ENCODE measurements at regions not wholly inside any gene's neighbourhood (a gene's known extent, or its start where the extent isn't known, plus 50 kb on each side); places are given as distances from the start of the nearest gene placed in this dataset.

DNA sequence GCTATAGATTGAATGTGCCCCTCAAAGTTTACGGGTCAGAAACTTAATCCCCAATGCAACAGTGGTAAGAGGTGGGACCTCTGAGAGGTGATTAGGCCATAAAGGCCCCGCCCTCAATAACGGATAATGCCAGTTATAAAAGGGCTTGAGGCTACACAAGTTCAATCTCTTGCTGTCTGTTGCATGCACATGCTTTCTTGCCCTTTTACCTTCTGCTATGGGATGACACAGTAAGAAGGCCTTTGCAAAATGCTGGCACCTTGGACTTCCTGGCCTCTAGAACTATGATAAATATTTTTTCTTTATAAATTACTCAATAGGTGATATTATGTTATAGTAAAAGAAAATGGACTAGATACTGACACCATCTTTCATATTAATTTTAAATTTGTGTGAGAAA, 806.1 kb downstream of the TENT5A start:
- DNase-seq (ENCODE audit: low spot score) (no peak), ATAC-seq (ENCODE audit: low read depth) (no peak)
- TF ChIP-seq, protein P1, sequence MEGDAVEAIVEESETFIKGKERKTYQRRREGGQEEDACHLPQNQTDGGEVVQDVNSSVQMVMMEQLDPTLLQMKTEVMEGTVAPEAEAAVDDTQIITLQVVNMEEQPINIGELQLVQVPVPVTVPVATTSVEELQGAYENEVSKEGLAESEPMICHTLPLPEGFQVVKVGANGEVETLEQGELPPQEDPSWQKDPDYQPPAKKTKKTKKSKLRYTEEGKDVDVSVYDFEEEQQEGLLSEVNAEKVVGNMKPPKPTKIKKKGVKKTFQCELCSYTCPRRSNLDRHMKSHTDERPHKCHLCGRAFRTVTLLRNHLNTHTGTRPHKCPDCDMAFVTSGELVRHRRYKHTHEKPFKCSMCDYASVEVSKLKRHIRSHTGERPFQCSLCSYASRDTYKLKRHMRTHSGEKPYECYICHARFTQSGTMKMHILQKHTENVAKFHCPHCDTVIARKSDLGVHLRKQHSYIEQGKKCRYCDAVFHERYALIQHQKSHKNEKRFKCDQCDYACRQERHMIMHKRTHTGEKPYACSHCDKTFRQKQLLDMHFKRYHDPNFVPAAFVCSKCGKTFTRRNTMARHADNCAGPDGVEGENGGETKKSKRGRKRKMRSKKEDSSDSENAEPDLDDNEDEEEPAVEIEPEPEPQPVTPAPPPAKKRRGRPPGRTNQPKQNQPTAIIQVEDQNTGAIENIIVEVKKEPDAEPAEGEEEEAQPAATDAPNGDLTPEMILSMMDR (IDR thresholded peaks at IDR 0.05; ENCODE audit: poor library complexity, severe bottlenecking), result no peak
- no peaks in the 10 kb centered on the region for H3K27me3 ChIP-seq (ENCODE audit: insufficient read depth, poor library complexity, severe bottlenecking)
- H3K36me3 ChIP-seq (ENCODE audit: low read depth), result no peaks in the 10 kb centered on the region
- H3K4me1 ChIP-seq (ENCODE audit: insufficient read depth, poor library complexity, severe bottlenecking), result no peaks in the 10 kb centered on the region
- H3K9me3 ChIP-seq (ENCODE audit: severe bottlenecking), result no peaks in the 10 kb centered on the region
- H3K4me3 ChIP-seq (ENCODE audit: severe bottlenecking), result no peak overlapping the region
- H3K27ac ChIP-seq (ENCODE audit: poor library complexity, severe bottlenecking), result no peak overlapping the region

DNA sequence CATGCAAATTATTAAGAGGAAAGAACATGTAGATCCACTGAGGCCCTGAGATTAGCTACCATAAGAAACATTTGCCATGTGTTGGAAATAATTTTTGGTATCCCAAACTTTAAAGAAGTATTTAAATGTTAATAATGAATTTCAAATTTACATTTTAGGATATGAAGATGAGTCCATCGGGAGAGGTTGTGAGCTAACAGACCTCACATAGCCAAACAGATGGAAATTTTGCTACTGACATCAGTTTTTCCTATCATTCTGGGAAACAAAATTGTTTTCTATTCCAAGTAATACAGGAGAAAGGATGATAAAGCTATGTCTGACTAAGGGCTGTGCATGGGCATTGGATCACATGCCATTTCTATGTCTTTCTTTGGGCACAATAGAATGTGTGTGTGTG, 809.6 kb downstream of the TENT5A start:
- TF ChIP-seq, protein P1 (IDR thresholded peaks at IDR 0.05; ENCODE audit: poor library complexity, severe bottlenecking), result no peak
- ATAC-seq (ENCODE audit: low read depth) (no peak), DNase-seq (ENCODE audit: low spot score) (no peak)
- Histone ChIP-seq H3K27me3 (ENCODE audit: insufficient read depth, poor library complexity, severe bottlenecking) (no peaks in the 10 kb centered on the region), H3K27ac (ENCODE audit: poor library complexity, severe bottlenecking) (no peak overlapping the region), H3K4me1 (ENCODE audit: insufficient read depth, poor library complexity, severe bottlenecking) (no peaks in the 10 kb centered on the region), H3K36me3 (ENCODE audit: low read depth) (no peaks in the 10 kb centered on the region), H3K4me3 (ENCODE audit: severe bottlenecking) (no peak overlapping the region), H3K9me3 (ENCODE audit: severe bottlenecking) (no peaks in the 10 kb centered on the region)

DNA sequence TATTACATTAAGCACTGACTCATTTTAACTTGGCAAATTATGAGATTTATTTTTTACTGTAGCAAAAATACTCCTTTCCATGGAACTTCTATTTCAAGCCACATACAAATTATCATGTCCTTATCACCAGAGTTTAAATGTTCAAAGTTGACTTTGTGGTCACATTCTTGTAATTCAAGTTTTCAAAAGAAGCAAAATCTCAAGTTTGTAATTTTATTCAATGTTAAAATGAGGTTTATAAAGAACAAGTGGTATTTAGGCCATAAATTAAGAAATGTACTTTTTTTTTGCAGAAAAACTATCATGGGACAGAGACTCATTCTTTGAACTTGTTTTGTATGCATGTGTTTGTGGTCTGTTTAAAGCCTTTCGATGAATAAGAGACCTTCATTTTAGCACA, 811.5 kb downstream of the TENT5A start:
- TF ChIP-seq, protein P1 (IDR thresholded peaks at IDR 0.05; ENCODE audit: poor library complexity, severe bottlenecking), result no peak

DNA sequence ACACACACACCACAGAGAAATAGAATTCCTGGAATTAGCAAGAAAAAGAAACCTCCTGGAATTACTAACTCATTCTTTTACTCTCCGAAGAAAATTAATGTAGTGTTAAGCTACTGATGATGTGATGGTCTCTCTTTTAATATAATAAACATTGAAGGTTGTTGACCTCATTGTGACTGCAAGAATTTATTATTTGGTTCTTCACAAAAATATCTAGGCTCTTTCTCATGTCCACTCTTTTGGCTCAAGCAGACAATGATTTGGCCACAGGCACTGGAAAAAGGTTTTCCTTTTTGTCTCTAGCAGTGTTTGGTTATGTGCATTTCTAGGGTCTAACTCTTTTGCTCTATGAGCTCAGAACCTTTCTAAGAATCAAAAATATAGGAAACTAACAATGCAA, 811.9 kb downstream of the TENT5A start:
- Histone ChIP-seq H3K36me3 (ENCODE audit: low read depth) (no peaks in the 10 kb centered on the region), H3K9me3 (ENCODE audit: severe bottlenecking) (no peaks in the 10 kb centered on the region), H3K27me3 (ENCODE audit: insufficient read depth, poor library complexity, severe bottlenecking) (no peaks in the 10 kb centered on the region), H3K27ac (ENCODE audit: poor library complexity, severe bottlenecking) (no peak overlapping the region), H3K4me3 (ENCODE audit: severe bottlenecking) (no peak overlapping the region), H3K4me1 (ENCODE audit: insufficient read depth, poor library complexity, severe bottlenecking) (no peaks in the 10 kb centered on the region)
- TF ChIP-seq, protein P1 (IDR thresholded peaks at IDR 0.05; ENCODE audit: poor library complexity, severe bottlenecking), result no peak
- ATAC-seq (ENCODE audit: low read depth), result no peak
- no peak for DNase-seq (ENCODE audit: low spot score)

More for the DNA sequence above, 811.5 kb downstream of the TENT5A start:
- Histone ChIP-seq H3K9me3 (ENCODE audit: severe bottlenecking) (no peaks in the 10 kb centered on the region), H3K4me3 (ENCODE audit: severe bottlenecking) (no peak overlapping the region), H3K4me1 (ENCODE audit: insufficient read depth, poor library complexity, severe bottlenecking) (no peaks in the 10 kb centered on the region), H3K27ac (ENCODE audit: poor library complexity, severe bottlenecking) (no peak overlapping the region), H3K27me3 (ENCODE audit: insufficient read depth, poor library complexity, severe bottlenecking) (no peaks in the 10 kb centered on the region), H3K36me3 (ENCODE audit: low read depth) (no peaks in the 10 kb centered on the region)
- ATAC-seq (ENCODE audit: low read depth), result no peak
- no peak for DNase-seq (ENCODE audit: low spot score)

DNA sequence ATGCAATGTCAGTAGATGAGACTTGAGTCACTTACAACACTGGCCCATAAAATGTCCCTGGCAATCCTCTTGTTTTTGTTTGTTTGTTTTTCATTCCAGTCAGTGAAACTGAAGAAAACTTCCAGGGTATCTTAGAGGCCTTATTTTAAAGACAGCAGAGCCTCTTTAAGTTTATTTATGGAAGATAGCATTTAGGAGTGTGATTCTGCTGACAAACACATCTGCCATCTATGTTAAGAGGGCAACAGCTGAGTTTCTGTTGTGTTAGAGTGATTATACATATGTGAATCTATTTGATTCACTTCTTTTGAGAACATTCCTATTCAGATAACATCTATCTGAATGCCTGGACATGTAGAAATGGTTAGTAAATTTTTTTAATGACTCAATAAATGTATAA, 812.6 kb downstream of the TENT5A start:
- Histone ChIP-seq H3K9me3 (ENCODE audit: severe bottlenecking) (no peaks in the 10 kb centered on the region), H3K4me3 (ENCODE audit: severe bottlenecking) (no peak overlapping the region), H3K27me3 (ENCODE audit: insufficient read depth, poor library complexity, severe bottlenecking) (no peaks in the 10 kb centered on the region), H3K27ac (ENCODE audit: poor library complexity, severe bottlenecking) (no peak overlapping the region), H3K4me1 (ENCODE audit: insufficient read depth, poor library complexity, severe bottlenecking) (no peaks in the 10 kb centered on the region), H3K36me3 (ENCODE audit: low read depth) (no peaks in the 10 kb centered on the region)
- ATAC-seq (ENCODE audit: low read depth) (no peak), DNase-seq (ENCODE audit: low spot score) (no peak)
- TF ChIP-seq, protein P1 (IDR thresholded peaks at IDR 0.05; ENCODE audit: poor library complexity, severe bottlenecking), result no peak
